GM12878 (cell line): ENCODE measurements at regions not wholly inside any gene's neighbourhood (a gene's known extent, or its start where the extent isn't known, plus 50 kb on each side); places are given as distances from the start of the nearest gene placed in this dataset.
A peak's percentile ranks its signal among the peaks of the same experiment; 100 is the strongest.

Experiments used
- ASH2L ChIP-seq: fragments of 300-600, 200-600 bp; sonication (generic); IDR thresholded peaks from 2 replicates; pipeline ENCODE4 v1.6.1; 2017; ENCODE audit warnings: low read depth, mild to moderate bottlenecking, borderline replicate concordance
- ATF7 ChIP-seq: fragments of 450-650 bp; IDR thresholded peaks from 2 replicates; pipeline ENCODE4 v1.6.1; 2016; ENCODE audit warnings: low read depth, mild to moderate bottlenecking
- BCL3 ChIP-seq: IDR thresholded peaks from 2 replicates; pipeline ENCODE4 v1.6.1; 2011; ENCODE audit warnings: borderline replicate concordance, low read depth, mild to moderate bottlenecking, moderate library complexity, low read length; ENCODE audit not compliant: insufficient read depth, poor library complexity, severe bottlenecking
- BRCA1 ChIP-seq: IDR thresholded peaks from 2 replicates; pipeline ENCODE4 v1.6.1; 2011; ENCODE audit warnings: low read depth, low read length, improper control_type of control experiment
- CBFB ChIP-seq: IDR thresholded peaks from 2 replicates; pipeline ENCODE4 v1.6.1; 2016; ENCODE audit warnings: antibody characterized with exemption, low read depth
- CHD2 ChIP-seq: IDR thresholded peaks from 2 replicates; pipeline ENCODE4 v1.6.1; 2011; ENCODE audit warnings: low read depth, low read length, improper control_type of control experiment, borderline replicate concordance
- EED ChIP-seq: sonication (generic); IDR thresholded peaks from 2 replicates; pipeline ENCODE4 v1.6.1; 2016; ENCODE audit warnings: antibody characterized with exemption, low read depth
- ETV6 ChIP-seq, 2 experiments: fragments of 450-650 bp in 1 of 2; IDR thresholded peaks in 1 of 2; conservative IDR thresholded peaks in 1 of 2; 2 replicates each; pipeline ENCODE4 v1.6.1; 2014; ENCODE audit warnings: antibody characterized with exemption in 1 of 2, borderline replicate concordance in 1 of 2, low read depth in 1 of 2, mild to moderate bottlenecking in 1 of 2, moderate library complexity in 1 of 2
- HCFC1 ChIP-seq: fragments of 150-350 bp; IDR thresholded peaks from 2 replicates; pipeline ENCODE4 v1.6.1; 2014; ENCODE audit warnings: low read length
- IRF4 ChIP-seq: IDR thresholded peaks from 2 replicates; pipeline ENCODE4 v1.6.1; 2011; ENCODE audit warnings: low read depth, low read length
- JUNB ChIP-seq: IDR thresholded peaks from 2 replicates; pipeline ENCODE4 v1.6.1; 2016; ENCODE audit warnings: antibody characterized with exemption, mild to moderate bottlenecking
- JUND ChIP-seq: IDR thresholded peaks from 2 replicates; pipeline ENCODE4 v1.6.1; 2012; ENCODE audit warnings: low read depth, mild to moderate bottlenecking, low read length, improper control_type of control experiment, moderate library complexity
- MXI1 ChIP-seq: fragments of 150-350 bp; IDR thresholded peaks from 2 replicates; pipeline ENCODE4 v1.6.1; 2011; ENCODE audit warnings: low read depth, mild to moderate bottlenecking, inconsistent platforms, low read length, improper control_type of control experiment
- NR2F1 ChIP-seq: fragments of 450-650 bp; conservative IDR thresholded peaks from 2 replicates; pipeline ENCODE4 v1.6.1; 2017; ENCODE audit warnings: mild to moderate bottlenecking
- RAD21 ChIP-seq: IDR thresholded peaks from 2 replicates; pipeline ENCODE4 v1.6.1; 2011; ENCODE audit warnings: mild to moderate bottlenecking, low read depth, low read length, moderate library complexity; ENCODE audit not compliant: insufficient read depth
- RB1 ChIP-seq: fragments of 450-650 bp; formaldehyde crosslinking; IDR thresholded peaks from 2 replicates; pipeline ENCODE4 v1.6.1; 2017; ENCODE audit warnings: mild to moderate bottlenecking, borderline replicate concordance
- RBBP5 ChIP-seq: fragments of 200-600 bp; sonication (generic); conservative IDR thresholded peaks from 2 replicates; pipeline ENCODE4 v1.6.1; 2016
- RELA ChIP-seq: fragments of 450-650 bp; IDR thresholded peaks from 2 replicates; pipeline ENCODE4 v1.8.0; 2014; ENCODE audit warnings: borderline replicate concordance; ENCODE audit not compliant: partially characterized antibody
- RELB ChIP-seq: fragments of 450-650 bp; IDR thresholded peaks from 2 replicates; pipeline ENCODE4 v1.6.1; 2017; ENCODE audit warnings: low read depth, mild to moderate bottlenecking, moderate library complexity
- SMC3 ChIP-seq: IDR thresholded peaks from 2 replicates; pipeline ENCODE4 v1.6.1; 2011; ENCODE audit warnings: low read length, improper control_type of control experiment, borderline replicate concordance
- SRF ChIP-seq, 2 experiments: IDR thresholded peaks; 2 replicates each; pipeline ENCODE4 v1.6.1; 2011; ENCODE audit warnings: low read depth in 2 of 2, low read length in 2 of 2, mild to moderate bottlenecking in 1 of 2, moderate library complexity in 1 of 2
- STAT3 ChIP-seq: IDR thresholded peaks from 2 replicates; pipeline ENCODE4 v1.6.1; 2011; ENCODE audit warnings: low read depth, low read length, improper control_type of control experiment
- SUZ12 ChIP-seq: fragments of 200-600 bp; sonication (generic); IDR thresholded peaks from one replicate; pipeline ENCODE4 v1.6.1; 2018; ENCODE audit warnings: antibody characterized with exemption, mild to moderate bottlenecking; ENCODE audit not compliant: unreplicated experiment
- TF ChIP-seq, protein P1 (sequence below): fragments of 150-350 bp; IDR thresholded peaks from 2 replicates; pipeline ENCODE4 v1.6.1; 2016; ENCODE audit warnings: low read depth, low read length

DNA sequence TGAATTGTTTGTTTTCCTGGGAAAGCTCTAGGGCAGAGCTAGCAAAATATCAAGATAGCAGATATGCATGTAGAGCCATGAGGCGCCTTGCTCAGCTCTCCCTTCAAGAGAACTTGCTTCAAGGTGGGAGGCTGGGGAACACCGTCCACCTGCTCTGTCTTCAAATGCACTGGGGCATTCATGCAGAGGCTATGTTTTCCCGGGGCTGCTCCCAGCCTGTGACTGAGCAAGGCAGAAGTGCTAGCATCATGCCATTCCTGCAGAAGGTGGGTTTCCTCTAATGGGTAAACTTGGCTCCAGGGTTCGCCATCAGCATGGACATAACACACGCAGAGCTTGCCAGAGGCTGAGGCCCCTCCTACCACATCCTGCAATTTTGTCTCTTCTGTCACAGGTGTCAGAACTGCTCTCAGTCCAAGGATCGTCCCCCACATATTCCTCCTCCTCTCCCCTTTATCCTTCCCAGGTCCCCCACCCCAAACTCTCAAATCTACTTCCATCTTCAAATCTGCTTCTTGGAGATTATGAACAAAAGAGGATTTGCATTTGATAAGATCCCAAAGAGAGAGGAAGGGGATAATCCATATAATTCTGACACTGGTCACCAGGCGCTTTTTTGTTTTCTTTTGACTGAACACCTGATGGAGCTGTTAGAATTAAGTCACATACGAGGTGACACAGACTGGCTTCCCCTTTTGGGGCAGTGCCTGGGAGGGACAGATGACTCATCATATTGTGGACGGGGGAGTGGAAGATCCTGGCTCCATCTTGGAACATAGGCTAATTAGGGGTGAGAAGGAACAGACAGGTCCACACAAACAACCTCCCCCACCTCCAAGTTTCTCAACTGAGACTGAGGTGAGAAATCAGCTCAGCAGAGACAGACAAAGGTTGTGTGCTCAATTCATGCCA, 85.0 kb upstream of the TAF11L2 start (continued):
- TF ChIP-seq NR2F1 (no peak), RELB (no peak), RAD21 (peak; percentile 56), SMC3 (no peak), CBFB (no peak), STAT3 (no peak), ASH2L (no peak), RB1 (no peak), IRF4 (no peak), RBBP5 (no peak), SUZ12 (no peak), RELA (no peak), ETV6 (conservative IDR thresholded peaks at IDR 0.05 in 1 of 2, IDR thresholded peaks at IDR 0.05 in 1 of 2; ENCODE audit: borderline replicate concordance in 1 of 2, low read depth in 1 of 2) (no peak), EED (peak; percentile 64; the same call in 1 of the 2 replicates), HCFC1 (no peak), JUND (no peak), SRF (IDR thresholded peaks at IDR 0.05; ENCODE audit: low read depth in 2 of 2, low read length in 2 of 2) (0 out of 4 replicates have a peak, but pooled peaks of 1 of the 2 experiments have one; percentile 11), JUNB (peak; percentile 22; the same call in 1 of the 2 replicates), BCL3 (no peak), ATF7 (peak; percentile 26; the same call in 1 of the 2 replicates), CHD2 (no peak), MXI1 (no peak), BRCA1 (no peak)
- TF ChIP-seq, protein P1, sequence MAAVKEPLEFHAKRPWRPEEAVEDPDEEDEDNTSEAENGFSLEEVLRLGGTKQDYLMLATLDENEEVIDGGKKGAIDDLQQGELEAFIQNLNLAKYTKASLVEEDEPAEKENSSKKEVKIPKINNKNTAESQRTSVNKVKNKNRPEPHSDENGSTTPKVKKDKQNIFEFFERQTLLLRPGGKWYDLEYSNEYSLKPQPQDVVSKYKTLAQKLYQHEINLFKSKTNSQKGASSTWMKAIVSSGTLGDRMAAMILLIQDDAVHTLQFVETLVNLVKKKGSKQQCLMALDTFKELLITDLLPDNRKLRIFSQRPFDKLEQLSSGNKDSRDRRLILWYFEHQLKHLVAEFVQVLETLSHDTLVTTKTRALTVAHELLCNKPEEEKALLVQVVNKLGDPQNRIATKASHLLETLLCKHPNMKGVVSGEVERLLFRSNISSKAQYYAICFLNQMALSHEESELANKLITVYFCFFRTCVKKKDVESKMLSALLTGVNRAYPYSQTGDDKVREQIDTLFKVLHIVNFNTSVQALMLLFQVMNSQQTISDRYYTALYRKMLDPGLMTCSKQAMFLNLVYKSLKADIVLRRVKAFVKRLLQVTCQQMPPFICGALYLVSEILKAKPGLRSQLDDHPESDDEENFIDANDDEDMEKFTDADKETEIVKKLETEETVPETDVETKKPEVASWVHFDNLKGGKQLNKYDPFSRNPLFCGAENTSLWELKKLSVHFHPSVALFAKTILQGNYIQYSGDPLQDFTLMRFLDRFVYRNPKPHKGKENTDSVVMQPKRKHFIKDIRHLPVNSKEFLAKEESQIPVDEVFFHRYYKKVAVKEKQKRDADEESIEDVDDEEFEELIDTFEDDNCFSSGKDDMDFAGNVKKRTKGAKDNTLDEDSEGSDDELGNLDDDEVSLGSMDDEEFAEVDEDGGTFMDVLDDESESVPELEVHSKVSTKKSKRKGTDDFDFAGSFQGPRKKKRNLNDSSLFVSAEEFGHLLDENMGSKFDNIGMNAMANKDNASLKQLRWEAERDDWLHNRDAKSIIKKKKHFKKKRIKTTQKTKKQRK: no peak
